ENCODE measurements at regions not wholly inside any gene's neighbourhood (a gene's known extent, or its start where the extent isn't known, plus 50 kb on each side); places are given as distances from the start of the nearest gene placed in this dataset.

- DNase-seq (ENCODE audit: low read depth), result no peak
- no peak for TF ChIP-seq CTCF (IDR thresholded peaks at IDR 0.05; ENCODE audit: insufficient read depth, low read depth, low read length, missing control alignments)
- H3K4me3 ChIP-seq (ENCODE audit: low read depth, low read length), result no peak overlapping the region
Measured at GRCh38 chr11:21625982-21626381, 566.9 kb upstream of the ANO5 start.

- H3K4me3 ChIP-seq (ENCODE audit: low read depth, low read length), result no peak overlapping the region
- TF ChIP-seq CTCF (IDR thresholded peaks at IDR 0.05; ENCODE audit: insufficient read depth, low read depth, low read length, missing control alignments), result no peak
- DNase-seq (ENCODE audit: low read depth), result no peak
Measured at GRCh38 chr11:21628641-21629040, 564.2 kb upstream of the ANO5 start.

- no peak for DNase-seq (ENCODE audit: low read depth)
- no peak overlapping the region for H3K4me3 ChIP-seq (ENCODE audit: low read depth, low read length)
- TF ChIP-seq CTCF (IDR thresholded peaks at IDR 0.05; ENCODE audit: insufficient read depth, low read depth, low read length, missing control alignments), result no peak
Measured at GRCh38 chr11:21630934-21631478, 561.9 kb upstream of the ANO5 start.

- H3K4me3 ChIP-seq (ENCODE audit: low read depth, low read length), result no peak overlapping the region
- DNase-seq (ENCODE audit: low read depth), result no peak
- TF ChIP-seq CTCF (IDR thresholded peaks at IDR 0.05; ENCODE audit: insufficient read depth, low read depth, low read length, missing control alignments), result no peak
Measured at GRCh38 chr11:21631991-21632390, 560.9 kb upstream of the ANO5 start.

- DNase-seq (ENCODE audit: low read depth), result no peak
- no peak overlapping the region for H3K4me3 ChIP-seq (ENCODE audit: low read depth, low read length)
- no peak for TF ChIP-seq CTCF (IDR thresholded peaks at IDR 0.05; ENCODE audit: insufficient read depth, low read depth, low read length, missing control alignments)
Measured at GRCh38 chr11:21634491-21634890, 558.4 kb upstream of the ANO5 start.

GRCh38 chr11:21634956-21635355 is 557.9 kb upstream of the ANO5 start:
- no peak for TF ChIP-seq CTCF (IDR thresholded peaks at IDR 0.05; ENCODE audit: insufficient read depth, low read depth, low read length, missing control alignments)
- no peak overlapping the region for H3K4me3 ChIP-seq (ENCODE audit: low read depth, low read length)
- no peak for DNase-seq (ENCODE audit: low read depth)

- no peak for TF ChIP-seq CTCF (IDR thresholded peaks at IDR 0.05; ENCODE audit: insufficient read depth, low read depth, low read length, missing control alignments)
- DNase-seq (ENCODE audit: low read depth), result no peak
- H3K4me3 ChIP-seq (ENCODE audit: low read depth, low read length), result no peak overlapping the region
Measured at GRCh38 chr11:21635394-21636145, 557.3 kb upstream of the ANO5 start.

All from GM12865 (cell line).